Endothelial cell of umbilical vein (primary cell): ENCODE measurements at regions not wholly inside any gene's neighbourhood (a gene's known extent, or its start where the extent isn't known, plus 50 kb on each side); places are given as distances from the start of the nearest gene placed in this dataset.

Source experiments
- BruUV-seq: library from RNA; stranded (reverse); fragments of 400-500 nt; replicated peaks from 2 replicates; lab custom pipeline; 2021; lab: Mats Ljungman, UMichigan
- CTCF ChIA-PET: fragments of 300-600, 350-600 bp; sonication (Branson Sonifier 250); formaldehyde crosslinking; loops from one replicate; lab custom pipeline; 2021; ENCODE audit warnings: antibody characterized with exemption, inconsistent platforms; lab: Charles Lee
- POLR2A ChIA-PET: fragments of 300-600, 350-600 bp; sonication (Branson Sonifier 250); formaldehyde crosslinking; loops from one replicate; lab custom pipeline; 2021; ENCODE audit warnings: antibody characterized with exemption, inconsistent platforms; lab: Charles Lee
- DNase-seq: peaks from one replicate; pipeline ENCODE4 v3.0.0-alpha.2; 2011; ENCODE audit warnings: low read depth, low spot score
- FAIRE-seq: peaks from 2 replicates; lab custom pipeline; 2011; peaks lifted over from hg19 to GRCh38; lab: Jason Lieb, UNC
- H2AFZ ChIP-seq: 2 replicates; pipeline ENCODE4 v1.6.0; 2012; ENCODE audit warnings: low read depth, low read length, control low read depth, inconsistent platforms
- H3K27ac ChIP-seq: 2 replicates; pipeline ENCODE4 v1.5.1; 2011; ENCODE audit warnings: low read depth, mild to moderate bottlenecking, control low read depth, low read length, moderate library complexity; ENCODE audit not compliant: insufficient read depth
- H3K27me3 ChIP-seq, 2 experiments: 2 replicates each; pipeline versions ENCODE4 v1.6.0 to v1.6.1; 2011; ENCODE audit warnings: low read length in 2 of 2, mixed read lengths in 1 of 2; ENCODE audit not compliant: control insufficient read depth in 2 of 2, insufficient read depth in 2 of 2
- H3K36me3 ChIP-seq, 2 experiments: 2 replicates in 1 of 2; 3 replicates in 1 of 2; pipeline ENCODE4 v1.5.1; 2011; ENCODE audit warnings: low read length in 2 of 2, mild to moderate bottlenecking in 1 of 2, moderate library complexity in 1 of 2; ENCODE audit not compliant: control insufficient read depth in 2 of 2, insufficient read depth in 2 of 2; ENCODE audit errors: extremely low read depth in 1 of 2
- H3K4me1 ChIP-seq: 3 replicates; pipeline ENCODE4 v1.5.1; 2011; ENCODE audit warnings: mild to moderate bottlenecking, low read length; ENCODE audit not compliant: control insufficient read depth, insufficient read depth; ENCODE audit errors: extremely low read depth
- H3K4me2 ChIP-seq: 2 replicates; pipeline ENCODE4 v1.6.1; 2011; ENCODE audit warnings: low read length, control low read depth, mixed read lengths; ENCODE audit not compliant: insufficient read depth
- H3K4me3 ChIP-seq, 3 experiments: fragments of 200-600 bp in 1 of 3; sonication (generic), shearing (Covaris generic) in 1 of 3; replicated peaks in 1 of 3; 2 replicates each; pipeline ENCODE4 v1.5.1; 2011 to 2016; ENCODE audit warnings: control low read depth in 3 of 3, low read length in 3 of 3, mild to moderate bottlenecking in 2 of 3, inconsistent platforms in 1 of 3, low read depth in 1 of 3, moderate library complexity in 1 of 3; ENCODE audit not compliant: insufficient read depth in 1 of 3
- H3K79me2 ChIP-seq: 2 replicates; pipeline ENCODE4 v1.6.0; 2012; ENCODE audit warnings: low read length, inconsistent platforms; ENCODE audit not compliant: control insufficient read depth, insufficient read depth
- H3K9ac ChIP-seq: replicated peaks from 2 replicates; pipeline ENCODE3; 2011; ENCODE audit warnings: low read length, control low read depth; ENCODE audit not compliant: insufficient read depth; ENCODE audit errors: extremely low read depth
- H3K9me1 ChIP-seq: replicated peaks from 3 replicates; pipeline ENCODE4 v1.6.0; 2011; ENCODE audit warnings: mild to moderate bottlenecking, low read length; ENCODE audit not compliant: control insufficient read depth, insufficient read depth; ENCODE audit errors: extremely low read depth
- H3K9me3 ChIP-seq: replicated peaks from 2 replicates; pipeline ENCODE4 v1.5.1; 2012; ENCODE audit warnings: low read length, inconsistent platforms; ENCODE audit not compliant: control insufficient read depth, insufficient read depth
- H4K20me1 ChIP-seq: replicated peaks from 2 replicates; pipeline ENCODE3; 2011; ENCODE audit warnings: mild to moderate bottlenecking, low read length; ENCODE audit not compliant: control insufficient read depth, insufficient read depth; ENCODE audit errors: extremely low read depth
- CTCF ChIP-seq, 2 donors: IDR thresholded peaks; 1 replicate in 1 of 2; 2 replicates in 1 of 2; pipeline ENCODE4 v1.5.1; 2011; ENCODE audit warnings: low read length in 2 of 2, mild to moderate bottlenecking in 2 of 2, moderate library complexity in 2 of 2, control low read depth in 1 of 2, inconsistent platforms in 1 of 2, low read depth in 1 of 2; ENCODE audit not compliant: insufficient read depth in 1 of 2; ENCODE audit errors: extremely low read depth in 1 of 2
- EZH2 ChIP-seq: IDR thresholded peaks from 2 replicates; pipeline ENCODE4 v1.6.1; 2012; ENCODE audit warnings: borderline replicate concordance, low read depth, mild to moderate bottlenecking, moderate library complexity, low read length, inconsistent platforms; ENCODE audit not compliant: severe bottlenecking
- FOS ChIP-seq: IDR thresholded peaks from 2 replicates; pipeline ENCODE4 v1.6.1; 2011; ENCODE audit warnings: mild to moderate bottlenecking, low read length, moderate library complexity, borderline replicate concordance; ENCODE audit not compliant: insufficient read depth
- GATA2 ChIP-seq: IDR thresholded peaks from 2 replicates; pipeline ENCODE4 v1.7.0; 2011; ENCODE audit warnings: low read depth, mild to moderate bottlenecking, moderate library complexity, mixed read lengths, low read length; ENCODE audit not compliant: insufficient read length, insufficient read depth
- JUN ChIP-seq: IDR thresholded peaks from 2 replicates; pipeline ENCODE4 v1.6.1; 2011; ENCODE audit warnings: borderline replicate concordance, low read depth; ENCODE audit not compliant: insufficient read length, insufficient read depth
- MAX ChIP-seq: IDR thresholded peaks from 2 replicates; pipeline ENCODE4 v1.6.1; 2011; ENCODE audit not compliant: insufficient read depth, insufficient read length
- MYC ChIP-seq: IDR thresholded peaks from one replicate; pipeline ENCODE4 v1.6.1; 2011; ENCODE audit warnings: mild to moderate bottlenecking, low read depth, low read length
- POLR2A ChIP-seq: IDR thresholded peaks from 2 replicates; pipeline ENCODE4 v1.6.1; 2012; ENCODE audit warnings: low read depth, mild to moderate bottlenecking, control low read depth, low read length
- POLR2AphosphoS5 ChIP-seq: IDR thresholded peaks from 2 replicates; pipeline ENCODE4 v1.6.1; 2012; ENCODE audit warnings: low read depth, mild to moderate bottlenecking, control low read depth, low read length, moderate library complexity; ENCODE audit not compliant: insufficient read depth
- dilution Hi-C: fragments of 300-500 bp; cut with MboI; formaldehyde crosslinking; loops from one replicate; pipeline ENCODE4 v1.15.0; 2019; ENCODE audit warnings: low sequenced_read_pairs; ENCODE audit not compliant: extremely low pct_ligation_motif_present
- intact Hi-C: fragments of 100-400 bp; cut with micrococcal nuclease; formaldehyde crosslinking; loops from one replicate; pipeline ENCODE4 v1.10.0; 2022

- Histone ChIP-seq H3K4me1 (peaks cover 25% of the 10 kb centered on the region), H2AFZ (no peak overlapping the region), H3K36me3 (no peaks in the 10 kb centered on the region), H3K79me2 (no peaks in the 10 kb centered on the region), H3K4me3 (no peak overlapping the region), H4K20me1 (no peaks in the 10 kb centered on the region), H3K9me3 (no peaks in the 10 kb centered on the region), H3K9me1 (no peaks in the 10 kb centered on the region), H3K4me2 (no peak overlapping the region), H3K27me3 (no peaks in the 10 kb centered on the region), H3K9ac (no peak overlapping the region), H3K27ac (no peak overlapping the region)
- TF ChIP-seq POLR2A: no peak
- no peak for TF ChIP-seq EZH2
- TF ChIP-seq JUN: no peak
- no peak for TF ChIP-seq GATA2
- TF ChIP-seq FOS: no peak
- TF ChIP-seq MYC: no peak
- no peak for TF ChIP-seq CTCF (IDR thresholded peaks at IDR 0.05; ENCODE audit: extremely low read depth in 1 of 2, insufficient read depth in 1 of 2, low read depth in 1 of 2, low read length in 2 of 2)
- no peak for TF ChIP-seq POLR2AphosphoS5
- TF ChIP-seq MAX: no peak
- no TSS peak for BruUV-seq
- CTCF ChIA-PET: interaction anchor here (2.5 kb wide), 1 partner anchor 8 kb away, joined by 7 read pairs; no protein-coding TSS in a partner anchor
- intact Hi-C loops (loop anchor here (5.0 kb wide), 1 partner anchor 481 kb away; the partner anchor contains the start of gene GRIA2), dilution Hi-C loops (no loop called here)
- POLR2A ChIA-PET: no interaction called here
- no peak for FAIRE-seq
- DNase-seq: no peak
Observed at GRCh38 chr4:157702831-157703230, 470.0 kb downstream of the GASK1B start.
